NOMO-1 treated with dmso at 0.1 percent for 144 hours (cell line): ENCODE measurements at regions not wholly inside any gene's neighbourhood (a gene's known extent, or its start where the extent isn't known, plus 50 kb on each side); places are given as distances from the start of the nearest gene placed in this dataset.
"Not testable (repeated sequence)": the region's sequence is repeated elsewhere in the genome, so short reads cannot be mapped to it uniquely, and the experiment has no call there.

Source experiments
- DNase-seq: peaks from one replicate; lab custom pipeline; 2025; ENCODE audit not compliant: unreplicated experiment; lab: John Stamatoyannopoulos, UW

DNA sequence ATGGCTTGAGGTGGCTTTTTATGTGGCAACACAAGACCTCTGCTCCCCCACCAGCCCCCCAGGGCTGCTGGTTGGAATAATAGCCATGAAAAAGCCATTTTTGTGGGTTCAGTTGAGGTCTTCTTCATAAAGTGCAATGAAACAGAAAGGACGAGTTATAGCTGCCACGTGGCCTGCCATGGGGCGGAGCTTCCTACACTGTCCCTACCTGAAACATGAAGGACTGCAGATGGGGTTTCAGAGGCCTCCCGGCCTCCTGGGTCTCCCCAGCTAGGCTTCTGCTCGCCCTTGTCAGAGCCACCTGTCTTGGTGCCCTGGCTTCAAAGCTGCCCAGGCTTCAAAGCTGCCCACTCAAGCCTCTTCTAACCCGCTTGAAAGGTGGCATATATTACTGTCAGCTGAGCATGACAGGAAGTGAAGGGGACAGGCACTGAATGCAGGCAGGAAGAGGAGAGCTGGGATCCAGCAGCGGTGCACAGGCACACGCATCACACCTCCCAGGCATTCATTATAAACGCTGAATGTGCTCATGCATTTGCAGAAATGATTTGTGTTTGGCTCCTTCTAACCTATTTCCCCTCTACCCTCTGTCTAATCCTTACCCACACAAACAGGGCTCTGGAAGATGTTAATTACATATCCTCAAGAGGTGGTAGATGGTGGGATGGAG lies 245.9 kb upstream of the PODXL start:
- DNase-seq, result no peak

DNA sequence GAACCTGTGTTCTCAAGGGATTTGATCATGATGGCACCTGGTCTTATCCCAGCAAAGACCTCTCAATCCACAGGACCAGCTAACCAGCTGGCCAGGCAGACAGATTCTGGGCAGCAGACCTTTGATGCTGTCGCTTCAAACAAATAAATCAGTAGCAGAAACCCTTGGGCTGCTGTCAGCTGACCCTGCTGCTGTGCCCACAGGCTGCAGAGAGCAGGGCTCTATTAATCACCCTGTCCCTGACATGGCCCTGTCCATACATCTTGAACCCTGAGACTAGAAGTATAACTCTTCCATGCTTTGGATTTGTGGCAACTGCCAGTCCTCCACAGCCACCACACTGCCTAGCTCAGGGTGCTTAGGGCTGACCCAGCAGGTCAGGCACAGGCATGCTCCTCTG lies 244.1 kb upstream of the PODXL start:
- DNase-seq, result no peak

DNA sequence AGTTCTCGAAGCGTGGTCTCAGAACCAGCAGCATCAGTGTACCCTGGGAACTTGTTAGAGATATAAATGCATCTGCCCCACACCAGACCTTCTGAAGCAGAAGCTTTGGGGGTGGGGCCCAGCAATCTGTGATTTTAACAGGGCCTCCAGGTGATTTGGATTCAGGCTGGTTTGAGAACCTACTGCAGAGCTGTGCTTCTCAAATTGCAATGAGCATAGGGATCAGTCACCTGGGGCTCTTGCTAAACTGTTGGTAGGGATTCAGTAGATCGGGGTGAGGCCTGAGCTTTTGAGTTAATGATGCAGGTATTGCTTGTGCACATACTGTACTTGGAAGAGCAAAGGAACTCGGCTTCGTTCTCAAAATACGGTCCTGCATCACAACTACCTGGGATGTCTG lies 243.6 kb upstream of the PODXL start:
- DNase-seq, result no peak

DNA sequence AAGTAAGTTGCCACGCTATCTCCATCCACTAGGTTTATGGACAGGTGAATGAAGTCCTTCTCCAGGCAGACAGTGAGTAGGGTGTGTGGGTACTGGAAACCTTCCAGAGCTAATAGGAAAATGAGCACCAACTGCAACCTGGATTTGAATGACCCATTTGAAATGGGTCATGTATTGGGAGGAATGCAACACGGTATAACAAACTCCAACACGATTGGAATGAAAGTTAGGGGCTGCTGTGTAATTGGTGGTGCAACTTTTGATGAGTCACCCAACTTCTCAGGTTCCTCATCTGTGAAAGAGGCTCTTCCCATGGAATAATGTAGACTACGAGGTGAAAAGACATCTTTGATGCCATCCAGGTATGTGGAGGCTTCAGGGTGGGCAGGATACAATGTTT lies 241.4 kb upstream of the PODXL start:
- no peak for DNase-seq

- DNase-seq, result no peak
Observed at GRCh38 chr7:131795400-131795799, 239.0 kb upstream of the PODXL start.

DNA sequence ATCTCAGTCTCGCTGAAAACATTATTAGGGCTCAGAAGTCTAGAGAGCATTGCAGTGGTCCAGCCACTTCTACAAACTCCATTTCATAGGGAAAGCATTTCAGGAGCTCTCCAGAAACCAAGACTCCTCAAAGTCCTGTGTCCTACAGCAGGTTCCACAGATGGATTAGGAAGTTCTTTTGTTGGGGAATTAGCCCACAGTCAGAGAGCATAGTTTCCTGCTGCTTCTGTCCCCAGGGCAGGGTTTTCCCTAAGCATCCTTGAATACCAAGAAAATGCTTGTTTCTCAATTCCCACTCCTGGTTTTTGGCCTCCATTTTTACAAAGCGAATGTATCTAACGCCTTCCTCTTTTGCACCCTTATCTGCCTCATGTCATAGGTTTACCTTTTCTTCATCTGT lies 235.9 kb upstream of the PODXL start:
- DNase-seq, result no peak

DNA sequence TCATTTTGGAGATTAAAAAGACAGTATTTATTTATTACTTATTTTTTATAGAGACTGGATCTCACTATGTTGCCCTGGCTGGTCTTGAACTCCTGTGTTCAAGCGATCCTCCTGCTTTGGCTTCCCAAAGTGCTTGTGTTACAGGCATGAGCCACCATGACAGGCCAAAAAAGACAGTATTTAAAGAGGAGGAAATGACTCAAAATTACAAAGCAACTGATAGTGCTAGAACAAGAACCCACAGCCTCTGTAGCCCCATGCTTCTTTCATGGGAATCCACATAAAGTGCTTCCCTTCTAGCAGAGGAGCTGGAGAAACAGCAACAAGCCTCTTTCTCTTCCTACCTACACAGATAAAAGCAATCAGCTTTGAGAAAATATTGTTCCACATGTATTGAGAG lies 230.7 kb upstream of the PODXL start:
- no peak for DNase-seq

GRCh38 chr7:131786204-131786603 lies 229.8 kb upstream of the PODXL start:
- DNase-seq, result no peak

GRCh38 chr7:131778601-131779000 lies 222.2 kb upstream of the PODXL start:
- DNase-seq, result no peak

- DNase-seq, result no peak
Observed at GRCh38 chr7:131774419-131775220, 218.2 kb upstream of the PODXL start.

GRCh38 chr7:131773413-131773812 lies 217.0 kb upstream of the PODXL start:
- DNase-seq, result no peak

DNA sequence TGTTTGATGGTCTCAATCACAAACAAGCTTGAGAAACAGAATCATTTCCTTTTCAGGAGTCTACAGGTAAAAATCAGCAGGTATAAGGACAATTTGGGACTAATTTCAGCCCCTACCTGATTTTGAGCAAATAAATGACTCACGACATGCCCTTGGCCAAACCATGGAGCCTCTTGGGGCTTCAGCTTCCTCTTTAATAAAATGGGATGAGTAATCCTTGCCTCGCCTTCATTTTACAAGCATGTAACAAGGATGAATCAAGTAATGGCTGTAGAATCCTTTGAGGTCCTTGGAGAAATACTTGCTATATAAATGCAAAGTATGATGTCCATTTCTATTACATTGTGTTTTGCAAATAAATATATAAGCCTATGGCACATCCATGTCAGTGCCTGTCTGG lies 212.8 kb upstream of the PODXL start:
- DNase-seq, result no peak

- no peak for DNase-seq
Observed at GRCh38 chr7:131767591-131767990, 211.2 kb upstream of the PODXL start.

GRCh38 chr7:131765575-131765974 lies 209.1 kb upstream of the PODXL start:
- no peak for DNase-seq

GRCh38 chr7:131764143-131764775 lies 207.8 kb upstream of the PODXL start:
- DNase-seq, result no peak

- no peak for DNase-seq
Observed at GRCh38 chr7:131762753-131763152, 206.3 kb upstream of the PODXL start.

DNA sequence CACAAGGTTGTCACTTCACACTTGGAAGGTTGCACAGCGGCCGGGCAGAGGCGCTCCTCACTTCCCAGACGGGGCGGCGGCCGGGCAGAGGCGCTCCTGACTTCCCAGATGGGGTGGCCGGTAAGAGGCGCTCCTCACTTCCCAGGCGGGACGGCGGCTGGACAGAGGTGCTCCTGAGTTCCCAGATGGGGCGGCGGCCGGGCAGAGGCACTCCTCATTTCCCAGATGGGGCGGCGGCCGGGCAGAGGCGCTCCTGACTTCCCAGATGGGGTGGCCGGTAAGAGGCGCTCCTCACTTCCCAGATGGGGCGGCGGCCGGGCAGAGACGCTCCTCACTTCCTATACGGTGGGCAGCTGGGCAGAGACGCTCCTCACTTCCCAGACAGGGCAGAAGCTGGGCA lies 199.4 kb upstream of the PODXL start:
- not testable (repeated sequence) for DNase-seq

GRCh38 chr7:131753620-131754222 lies 197.3 kb upstream of the PODXL start:
- no peak for DNase-seq

DNA sequence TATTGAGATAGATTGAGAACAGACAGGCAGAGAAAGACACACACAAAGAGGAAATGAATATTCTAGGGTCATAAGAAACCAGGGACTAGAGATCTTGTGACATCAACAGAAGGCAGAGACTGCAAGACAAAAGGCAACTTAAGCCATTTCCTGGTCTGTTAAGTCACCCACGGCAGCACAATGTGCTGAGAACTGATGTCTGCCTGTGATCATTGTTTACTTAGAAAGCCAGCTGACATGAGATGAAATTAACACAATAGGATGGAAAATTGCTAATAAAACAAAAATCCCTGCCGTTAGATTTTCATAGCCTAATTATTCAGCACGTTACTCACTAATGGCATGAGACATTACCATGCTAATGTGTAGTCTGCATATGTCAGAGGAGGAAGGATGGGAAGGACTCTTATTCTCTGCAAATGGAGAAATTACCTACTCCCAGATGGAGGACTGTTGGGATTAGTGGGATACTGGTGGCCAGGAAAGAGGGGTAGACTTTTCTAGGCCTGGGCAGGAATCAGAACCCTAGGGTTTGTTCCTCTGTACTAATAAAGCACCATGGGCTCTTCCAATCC lies 191.3 kb upstream of the PODXL start:
- no peak for DNase-seq

DNA sequence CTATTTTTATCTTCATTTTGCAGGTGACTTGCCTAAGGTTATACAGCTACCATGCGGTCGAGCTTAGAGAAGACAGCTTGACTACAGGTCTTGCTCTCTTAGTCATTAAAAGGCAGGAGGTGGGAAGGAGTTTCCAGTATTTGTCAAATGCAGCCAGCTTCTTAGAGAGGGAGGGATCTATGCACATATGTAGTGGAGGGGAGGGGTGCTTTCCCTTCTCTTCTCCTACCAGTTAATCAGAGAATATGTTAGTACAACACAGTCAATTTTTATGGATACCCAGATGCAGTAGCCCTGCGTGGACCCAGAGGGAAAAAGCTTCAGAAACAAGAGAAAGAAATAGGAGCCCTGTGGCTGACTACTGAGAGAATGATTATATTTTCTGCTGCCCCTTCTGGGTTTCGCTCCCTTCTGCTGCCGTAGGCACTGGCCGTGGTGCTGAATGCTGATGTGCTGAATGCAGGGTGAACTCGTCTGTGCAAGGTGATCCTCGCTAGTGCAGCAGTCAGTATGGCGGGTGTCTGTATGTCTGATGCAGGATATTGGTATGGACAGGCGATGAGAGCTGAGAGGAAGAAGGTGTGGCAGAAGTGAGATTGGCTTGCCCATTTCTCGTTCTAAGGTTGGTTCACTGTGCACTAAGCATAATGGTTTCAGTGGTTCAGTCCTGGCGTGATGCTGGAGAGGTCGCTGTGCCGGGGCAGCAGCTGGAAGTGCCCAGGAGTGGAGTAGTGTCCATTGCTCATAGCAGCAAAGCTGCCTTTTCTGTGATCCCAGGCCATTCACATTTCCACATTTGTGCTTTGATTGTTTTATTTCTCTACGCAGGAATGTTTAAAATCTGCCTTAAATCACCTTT lies 189.2 kb upstream of the PODXL start:
- no peak for DNase-seq

GRCh38 chr7:131741446-131741845 lies 185.0 kb upstream of the PODXL start:
- DNase-seq, result no peak
